K562 (cell line): ENCODE measurements at regions not wholly inside any gene's neighbourhood (a gene's known extent, or its start where the extent isn't known, plus 50 kb on each side); places are given as distances from the start of the nearest gene placed in this dataset.

Source experiments
- ATAC-seq: fragments of 200-7000 bp; cut with Tn5 transposase; 3 replicates; pipeline ENCODE4 v1.9.1; 2020; ENCODE audit warnings: moderate library complexity
- BruUV-seq: library from RNA; stranded (reverse); fragments of 400-500 nt; replicated peaks from 2 replicates; lab custom pipeline; 2021; lab: Mats Ljungman, UMichigan
- CTCF ChIA-PET: fragments of 300-600 bp; formaldehyde crosslinking; extraction: SDS; loops from one replicate; lab custom pipeline; 2021; ENCODE audit warnings: low intra/inter-chr PET ratio; lab: Yijun Ruan, JAX
- POLR2A ChIA-PET: fragments of 300-600, 350-650 bp; sonication (Branson Sonifier 250); formaldehyde crosslinking; extraction: SDS; loops from one replicate; lab custom pipeline; 2021; ENCODE audit warnings: antibody characterized with exemption, inconsistent platforms; lab: Yijun Ruan, JAX
- DNase-seq, 4 experiments: peaks; one replicate each; pipeline versions ENCODE4 v3.0.0 to v3.0.0-alpha.2; 2011 to 2018; ENCODE audit warnings: low spot score in 3 of 4, mixed read lengths in 3 of 4; ENCODE audit errors: extremely low read depth in 1 of 4
- FAIRE-seq: peaks from 2 replicates; lab custom pipeline; 2011; peaks lifted over from hg19 to GRCh38; lab: Jason Lieb, UNC
- H2AFZ ChIP-seq: 2 replicates; pipeline ENCODE4 v1.6.0; 2011; ENCODE audit warnings: low read depth, low read length, control low read depth, inconsistent platforms
- H3K27ac ChIP-seq: fragments of 200-600 bp; 3 replicates; pipeline ENCODE4 v1.8.0; 2011; ENCODE audit warnings: low read depth, mild to moderate bottlenecking, control low read depth, inconsistent platforms, low read length, moderate library complexity, mixed read lengths; ENCODE audit errors: extremely low read depth
- H3K27me3 ChIP-seq, 2 experiments: fragments of 300-600 bp in 1 of 2; 2 replicates in 1 of 2; 3 replicates in 1 of 2; pipeline versions ENCODE4 v1.6.0 to v1.8.0; 2011; ENCODE audit warnings: inconsistent platforms in 2 of 2, low read length in 2 of 2, mild to moderate bottlenecking in 1 of 2, mixed read lengths in 1 of 2, moderate library complexity in 1 of 2; ENCODE audit not compliant: control insufficient read depth in 2 of 2, insufficient read depth in 2 of 2
- H3K36me3 ChIP-seq: fragments of 300-600 bp; 3 replicates; pipeline ENCODE4 v1.8.0; 2011; ENCODE audit warnings: mild to moderate bottlenecking, low read length, inconsistent platforms; ENCODE audit not compliant: control insufficient read depth, insufficient read depth
- H3K4me1 ChIP-seq, 2 experiments: fragments of 200-600 bp in 1 of 2; replicated peaks in 1 of 2; 2 replicates in 1 of 2; 3 replicates in 1 of 2; pipeline versions ENCODE4 v1.5.1 to v1.8.0; 2011; ENCODE audit warnings: inconsistent platforms in 2 of 2, low read length in 2 of 2, mild to moderate bottlenecking in 1 of 2, mixed read lengths in 1 of 2, moderate library complexity in 1 of 2; ENCODE audit not compliant: control insufficient read depth in 2 of 2, insufficient read depth in 2 of 2
- H3K4me2 ChIP-seq: 2 replicates; pipeline ENCODE4 v1.6.1; 2011; ENCODE audit warnings: low read length, control low read depth, inconsistent platforms, mixed read lengths; ENCODE audit not compliant: insufficient read depth
- H3K4me3 ChIP-seq: fragments of 200-600 bp; sonication (generic), shearing (Covaris generic); 2 replicates; pipeline ENCODE4 v1.5.1; 2016; ENCODE audit warnings: control low read depth, inconsistent platforms
- H3K79me2 ChIP-seq: fragments of 200-600 bp; 3 replicates; pipeline ENCODE4 v1.8.0; 2011; ENCODE audit warnings: low read length, inconsistent platforms; ENCODE audit not compliant: control insufficient read depth, insufficient read depth
- H3K9ac ChIP-seq, 2 experiments: 2 replicates each; pipeline versions ENCODE4 v1.6.0 to v1.6.1; 2011; ENCODE audit warnings: low read depth in 2 of 2, low read length in 2 of 2, control low read depth in 1 of 2, inconsistent platforms in 1 of 2, mild to moderate bottlenecking in 1 of 2, mixed read lengths in 1 of 2; ENCODE audit not compliant: insufficient read depth in 1 of 2
- H3K9me1 ChIP-seq: one replicate; pipeline ENCODE4 v1.6.0; 2011; ENCODE audit warnings: inconsistent platforms, mild to moderate bottlenecking, low read length, moderate library complexity; ENCODE audit not compliant: control insufficient read depth, insufficient read depth
- H3K9me3 ChIP-seq: replicated peaks from 2 replicates; pipeline ENCODE4 v1.5.1; 2011; ENCODE audit warnings: low read depth, low read length, inconsistent platforms; ENCODE audit not compliant: control insufficient read depth, insufficient read depth
- H4K20me1 ChIP-seq: replicated peaks from 2 replicates; pipeline ENCODE4 v1.6.1; 2011; ENCODE audit warnings: low read length, inconsistent platforms, mixed read lengths; ENCODE audit not compliant: control insufficient read depth, insufficient read depth
- ARID2 ChIP-seq: fragments of 450-650 bp; IDR thresholded peaks from 2 replicates; pipeline ENCODE4 v1.6.1; 2017; ENCODE audit warnings: antibody characterized with exemption, mild to moderate bottlenecking
- ATF3 ChIP-seq, 2 experiments: fragments of 450-650 bp in 1 of 2; sonication (generic) in 1 of 2; formaldehyde crosslinking in 1 of 2; IDR thresholded peaks in 1 of 2; conservative IDR thresholded peaks in 1 of 2; 2 replicates each; pipeline versions ENCODE4 v1.6.1 to v1.8.1; 2016 to 2023; ENCODE audit warnings: mild to moderate bottlenecking in 2 of 2, moderate library complexity in 2 of 2, inconsistent platforms in 1 of 2, missing genetic modification reagents in 1 of 2
- CCNT2 ChIP-seq: IDR thresholded peaks from 2 replicates; pipeline ENCODE4 v1.6.1; 2011; ENCODE audit warnings: borderline replicate concordance, low read depth, mild to moderate bottlenecking, moderate library complexity, mixed read lengths, low read length; ENCODE audit not compliant: insufficient read length; ENCODE audit errors: extremely low read depth
- ESRRA ChIP-seq: fragments of 450-650 bp; IDR thresholded peaks from 2 replicates; pipeline ENCODE4 v1.6.1; 2014; ENCODE audit warnings: low read depth, mild to moderate bottlenecking, moderate library complexity, borderline replicate concordance
- FIP1L1 ChIP-seq: fragments of 200-400 bp; formaldehyde crosslinking; IDR thresholded peaks from 2 replicates; pipeline ENCODE4 v1.6.1; 2018; ENCODE audit warnings: mild to moderate bottlenecking, low read depth, low read length; ENCODE audit not compliant: poor library complexity, severe bottlenecking
- GATAD2A ChIP-seq: fragments of 450-650 bp; IDR thresholded peaks from 2 replicates; pipeline ENCODE4 v1.6.1; 2017
- MAFK ChIP-seq: IDR thresholded peaks from 2 replicates; pipeline ENCODE4 v1.6.1; 2011; ENCODE audit warnings: low read length, improper control_type of control experiment
- MNT ChIP-seq, 2 experiments: fragments of 450-650 bp; conservative IDR thresholded peaks; 2 replicates each; pipeline ENCODE4 v1.6.1; 2017; ENCODE audit warnings: mild to moderate bottlenecking in 2 of 2, moderate library complexity in 2 of 2
- PHF20 ChIP-seq: fragments of 450-650 bp; IDR thresholded peaks from 2 replicates; pipeline ENCODE4 v1.6.1; 2018; ENCODE audit not compliant: partially characterized antibody
- RBFOX2 ChIP-seq: fragments of 200-400 bp; formaldehyde crosslinking; IDR thresholded peaks from 2 replicates; pipeline ENCODE4 v1.6.1; 2017; ENCODE audit warnings: low read depth, mild to moderate bottlenecking, low read length, moderate library complexity
- USF1 ChIP-seq: sonication (generic); formaldehyde crosslinking; IDR thresholded peaks from 2 replicates; pipeline ENCODE4 v1.9.0; 2022; ENCODE audit warnings: mild to moderate bottlenecking, missing genetic modification reagents
- ZBTB17 ChIP-seq: fragments of 450-650 bp; formaldehyde crosslinking; IDR thresholded peaks from 2 replicates; pipeline ENCODE4 v1.4.0; 2020; ENCODE audit warnings: mild to moderate bottlenecking
- ZNF121 ChIP-seq: sonication (generic); formaldehyde crosslinking; conservative IDR thresholded peaks from 2 replicates; pipeline ENCODE4 v1.8.0; 2022; ENCODE audit warnings: missing genetic modification reagents
- WGBS: fragments of 100-300 bp; shearing (Covaris generic); methylation state at CpG from one replicate; pipeline ENCODE4 v1.1.6; 2016; ENCODE audit warnings: low coverage, mixed read lengths; ENCODE audit not compliant: insufficient coverage; ENCODE audit errors: missing lambda C conversion rate; 5-methylcytosine and 5-hydroxymethylcytosine counted together
- in situ Hi-C: fragments of 300-500 bp; cut with MboI; formaldehyde crosslinking; loops from 4 replicates; pipeline ENCODE4 v1.15.0; 2018; ENCODE audit warnings: inconsistent platforms, mixed read lengths
- intact Hi-C: fragments of 100-400 bp; cut with micrococcal nuclease; formaldehyde crosslinking; loops from 2 replicates; pipeline ENCODE4 v1.14.2; 2022
- TF ChIP-seq, protein P1 (sequence below): fragments of 450-650 bp; IDR thresholded peaks from 2 replicates; pipeline ENCODE4 v1.6.1; 2016; ENCODE audit warnings: mild to moderate bottlenecking
- TF ChIP-seq, protein P2 (sequence below): fragments of 450-650 bp; formaldehyde crosslinking; IDR thresholded peaks from 2 replicates; pipeline ENCODE4 v1.4.0; 2022; ENCODE audit warnings: mild to moderate bottlenecking, moderate library complexity
- TF ChIP-seq, protein P3 (sequence below): fragments of 250-450 bp; sonication (Bioruptor Pico); IDR thresholded peaks from 2 replicates; pipeline ENCODE4 v1.6.1; 2021; ENCODE audit warnings: mild to moderate bottlenecking

- H3K4me3 ChIP-seq: no peak overlapping the region
- no TSS peak for BruUV-seq
- no peak overlapping the region for H3K9ac ChIP-seq
- H3K27me3 ChIP-seq: peaks cover 0 to 12% of the 10 kb centered on the region in 2 experiments; a peak in 2 of 5 replicates
- no peaks in the 10 kb centered on the region for H3K4me1 ChIP-seq
- no peaks in the 10 kb centered on the region for H3K36me3 ChIP-seq
- ChIA-PET CTCF (no interaction called here), POLR2A (interaction anchor here (0.6 kb wide), 1 partner anchor 177 kb away, joined by 3 read pairs; no protein-coding TSS in a partner anchor)
- DNase-seq: no peak
- H3K4me2 ChIP-seq: no peak overlapping the region
- no peaks in the 10 kb centered on the region for H3K9me1 ChIP-seq
- in situ Hi-C loops (no loop called here), intact Hi-C loops (loop anchor here (10.0 kb wide), 1 partner anchor 425 kb away; no protein-coding TSS in a partner anchor)
- WGBS: 0% methylated on average over 2 of the region's 3 CpGs
- H2AFZ ChIP-seq: no peak overlapping the region
- no peaks in the 10 kb centered on the region for H3K9me3 ChIP-seq
- ATAC-seq: no peak
- no peaks in the 10 kb centered on the region for H3K79me2 ChIP-seq
- no peak overlapping the region for H3K27ac ChIP-seq
- no peak for FAIRE-seq
- no peaks in the 10 kb centered on the region; the same call in 1 of the 2 replicates for H4K20me1 ChIP-seq
- TF ChIP-seq, protein P1, sequence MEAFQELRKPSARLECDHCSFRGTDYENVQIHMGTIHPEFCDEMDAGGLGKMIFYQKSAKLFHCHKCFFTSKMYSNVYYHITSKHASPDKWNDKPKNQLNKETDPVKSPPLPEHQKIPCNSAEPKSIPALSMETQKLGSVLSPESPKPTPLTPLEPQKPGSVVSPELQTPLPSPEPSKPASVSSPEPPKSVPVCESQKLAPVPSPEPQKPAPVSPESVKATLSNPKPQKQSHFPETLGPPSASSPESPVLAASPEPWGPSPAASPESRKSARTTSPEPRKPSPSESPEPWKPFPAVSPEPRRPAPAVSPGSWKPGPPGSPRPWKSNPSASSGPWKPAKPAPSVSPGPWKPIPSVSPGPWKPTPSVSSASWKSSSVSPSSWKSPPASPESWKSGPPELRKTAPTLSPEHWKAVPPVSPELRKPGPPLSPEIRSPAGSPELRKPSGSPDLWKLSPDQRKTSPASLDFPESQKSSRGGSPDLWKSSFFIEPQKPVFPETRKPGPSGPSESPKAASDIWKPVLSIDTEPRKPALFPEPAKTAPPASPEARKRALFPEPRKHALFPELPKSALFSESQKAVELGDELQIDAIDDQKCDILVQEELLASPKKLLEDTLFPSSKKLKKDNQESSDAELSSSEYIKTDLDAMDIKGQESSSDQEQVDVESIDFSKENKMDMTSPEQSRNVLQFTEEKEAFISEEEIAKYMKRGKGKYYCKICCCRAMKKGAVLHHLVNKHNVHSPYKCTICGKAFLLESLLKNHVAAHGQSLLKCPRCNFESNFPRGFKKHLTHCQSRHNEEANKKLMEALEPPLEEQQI: no peak
- TF ChIP-seq PHF20 (no peak), ZNF121 (CRISPR knock-in tag) (no peak), ARID2 (no peak), ZBTB17 (CRISPR knock-in tag) (no peak), ATF3 (IDR thresholded peaks at IDR 0.05) (no peak), ATF3 (CRISPR knock-in tag; conservative IDR thresholded peaks at IDR 0.05) (no peak), FIP1L1 (no peak), USF1 (CRISPR knock-in tag) (no peak), CCNT2 (no peak), RBFOX2 (no peak), GATAD2A (no peak), ESRRA (no peak), MAFK (no peak), MNT (conservative IDR thresholded peaks at IDR 0.05) (no peak)
- TF ChIP-seq, protein P2, sequence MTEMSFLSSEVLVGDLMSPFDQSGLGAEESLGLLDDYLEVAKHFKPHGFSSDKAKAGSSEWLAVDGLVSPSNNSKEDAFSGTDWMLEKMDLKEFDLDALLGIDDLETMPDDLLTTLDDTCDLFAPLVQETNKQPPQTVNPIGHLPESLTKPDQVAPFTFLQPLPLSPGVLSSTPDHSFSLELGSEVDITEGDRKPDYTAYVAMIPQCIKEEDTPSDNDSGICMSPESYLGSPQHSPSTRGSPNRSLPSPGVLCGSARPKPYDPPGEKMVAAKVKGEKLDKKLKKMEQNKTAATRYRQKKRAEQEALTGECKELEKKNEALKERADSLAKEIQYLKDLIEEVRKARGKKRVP (CRISPR knock-in tag): no peak
- TF ChIP-seq, protein P3, sequence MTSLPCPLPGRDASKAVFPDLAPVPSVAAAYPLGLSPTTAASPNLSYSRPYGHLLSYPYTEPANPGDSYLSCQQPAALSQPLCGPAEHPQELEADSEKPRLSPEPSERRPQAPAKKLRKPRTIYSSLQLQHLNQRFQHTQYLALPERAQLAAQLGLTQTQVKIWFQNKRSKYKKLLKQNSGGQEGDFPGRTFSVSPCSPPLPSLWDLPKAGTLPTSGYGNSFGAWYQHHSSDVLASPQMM (CRISPR knock-in tag): no peak
Observed at GRCh38 chr15:92519709-92520108, 126.0 kb downstream of the ST8SIA2 start.
